GM21390 (cell line): ENCODE measurements at regions not wholly inside any gene's neighbourhood (a gene's known extent, or its start where the extent isn't known, plus 50 kb on each side); places are given as distances from the start of the nearest gene placed in this dataset.

Source experiments
- ATAC-seq: cut with Tn5 transposase; IDR thresholded peaks from one replicate; pipeline ENCODE4 v1.9.1; 2021; ENCODE audit not compliant: unreplicated experiment

GRCh38 chr11:80637571-80637970 lies 1196.7 kb upstream of the TENM4 start:
- ATAC-seq, result no peak

DNA sequence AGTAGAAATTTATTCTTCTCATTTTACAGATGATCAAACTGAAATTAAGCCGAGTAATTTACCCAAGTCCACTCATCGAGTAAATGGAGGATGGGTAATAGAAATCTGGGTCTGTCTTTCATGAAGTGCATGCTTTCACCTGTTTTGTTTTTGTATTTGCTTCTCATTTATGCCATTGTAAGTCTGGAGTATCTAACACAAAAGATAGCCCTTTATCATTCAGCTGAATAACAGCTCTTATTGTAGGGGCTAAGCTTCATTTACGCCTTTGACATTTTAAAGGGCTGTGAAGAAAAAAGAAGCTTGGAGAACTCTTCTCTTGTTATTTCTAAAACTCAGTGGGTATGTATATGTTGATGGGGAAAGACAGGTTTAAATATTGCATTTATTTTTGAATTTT lies 1196.2 kb upstream of the TENM4 start:
- no peak for ATAC-seq

- no peak for ATAC-seq
Observed at GRCh38 chr11:80635178-80635577, 1194.3 kb upstream of the TENM4 start.

- ATAC-seq, result no peak
Observed at GRCh38 chr11:80632691-80633090, 1191.9 kb upstream of the TENM4 start.

DNA sequence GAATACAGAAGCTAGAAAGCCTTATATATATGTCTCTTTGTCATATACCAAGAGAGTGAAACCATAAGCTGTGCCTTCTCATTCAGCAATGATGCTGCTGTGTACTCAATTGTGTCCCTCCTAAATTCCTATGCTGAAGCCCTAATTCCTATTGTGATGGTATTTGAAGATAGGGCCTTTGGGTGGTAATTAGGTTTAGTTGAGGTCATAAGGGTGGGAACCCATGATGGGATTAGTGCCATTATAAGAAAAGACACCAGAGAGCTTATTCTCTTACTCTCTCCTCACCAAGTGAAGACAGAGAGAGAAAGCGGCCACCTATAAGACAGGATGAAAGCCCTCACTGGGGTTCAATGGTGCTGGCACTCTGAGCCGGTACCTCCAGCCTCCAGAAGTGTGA lies 1191.3 kb upstream of the TENM4 start:
- ATAC-seq, result no peak

GRCh38 chr11:80629466-80629865 lies 1188.6 kb upstream of the TENM4 start:
- ATAC-seq, result no peak

- no peak for ATAC-seq
Observed at GRCh38 chr11:80627364-80627763, 1186.5 kb upstream of the TENM4 start.

DNA sequence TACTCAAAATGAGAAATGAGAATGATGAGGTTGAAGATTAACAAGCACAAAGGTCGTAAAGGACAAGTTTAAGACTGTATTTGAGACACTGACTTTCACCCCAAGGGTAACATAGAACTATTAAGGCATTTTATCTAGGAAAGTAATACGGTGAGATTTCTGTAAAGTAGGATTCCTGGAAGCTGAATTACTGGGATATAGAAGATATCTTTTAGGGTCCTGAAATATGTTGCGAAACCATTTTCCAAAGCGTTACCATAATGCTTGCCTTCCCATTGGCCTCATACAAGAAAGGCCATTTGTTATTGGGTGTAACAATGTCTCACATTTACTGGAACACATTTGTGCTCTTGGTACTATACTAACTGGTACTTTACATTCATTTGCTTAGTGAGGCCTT lies 1185.9 kb upstream of the TENM4 start:
- no peak for ATAC-seq

GRCh38 chr11:80625563-80625962 lies 1184.7 kb upstream of the TENM4 start:
- ATAC-seq, result no peak

- ATAC-seq, result no peak
Observed at GRCh38 chr11:80621871-80622270, 1181.0 kb upstream of the TENM4 start.

DNA sequence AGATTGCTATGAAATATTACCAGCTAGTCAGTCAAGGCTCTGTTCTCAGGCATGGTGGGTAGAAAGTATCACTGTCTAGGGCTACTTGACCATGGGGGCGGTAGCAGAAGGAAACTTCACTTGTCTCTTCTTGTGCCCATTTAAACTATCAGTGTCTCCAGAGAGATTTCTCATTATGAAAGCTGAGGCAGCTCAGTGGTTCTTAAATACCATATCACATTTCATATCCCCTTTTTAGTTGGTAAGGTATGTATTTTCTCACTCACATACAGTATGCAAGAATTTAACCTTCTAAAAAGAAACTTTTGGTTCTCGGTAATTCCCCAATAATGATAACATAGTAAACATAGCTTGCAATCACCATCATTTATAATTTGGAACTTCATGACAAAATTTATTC lies 1180.0 kb upstream of the TENM4 start:
- ATAC-seq, result no peak

DNA sequence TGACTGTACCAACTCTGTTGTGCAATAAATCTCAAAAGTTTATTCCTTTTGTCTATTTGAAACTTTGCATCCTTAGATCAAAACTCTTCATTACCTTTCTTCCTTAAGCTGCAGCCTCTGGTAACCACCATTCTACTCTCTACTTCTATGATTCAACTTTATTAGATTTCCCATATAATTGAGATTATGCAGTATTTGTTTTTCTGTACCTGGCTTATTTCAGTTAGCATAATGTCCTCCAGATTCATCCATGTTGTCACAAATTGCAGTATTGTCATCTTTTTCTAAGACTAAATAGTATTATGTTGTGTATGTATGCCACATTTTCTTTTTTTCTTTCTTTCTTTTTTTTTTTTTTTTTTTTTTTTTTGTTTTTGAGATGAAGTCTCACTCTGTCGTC lies 1176.3 kb upstream of the TENM4 start:
- ATAC-seq, result no peak

- no peak for ATAC-seq
Observed at GRCh38 chr11:80616070-80616800, 1175.4 kb upstream of the TENM4 start.

DNA sequence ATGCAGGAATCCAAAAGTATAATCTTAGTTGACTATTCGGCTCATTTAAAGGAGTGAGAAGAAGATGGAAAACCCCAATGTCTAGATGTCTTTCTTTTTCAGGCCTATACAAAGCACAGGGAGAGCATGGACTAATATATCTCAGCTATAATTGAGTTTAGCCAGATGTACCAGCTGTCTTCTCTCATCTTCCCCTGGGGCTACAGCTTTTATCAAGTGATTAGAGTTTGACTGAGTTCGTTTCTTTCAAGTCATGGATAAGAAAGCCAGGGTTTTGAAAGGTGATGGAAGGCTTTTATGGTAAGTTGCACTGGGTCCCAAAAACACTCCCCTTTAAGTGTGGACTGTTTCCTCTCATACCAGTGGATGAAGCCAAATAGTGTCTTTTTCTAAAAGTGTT lies 1172.8 kb upstream of the TENM4 start:
- no peak for ATAC-seq

- ATAC-seq, result no peak
Observed at GRCh38 chr11:80610516-80610915, 1169.7 kb upstream of the TENM4 start.

- ATAC-seq, result no peak
Observed at GRCh38 chr11:80603472-80603871, 1162.6 kb upstream of the TENM4 start.

DNA sequence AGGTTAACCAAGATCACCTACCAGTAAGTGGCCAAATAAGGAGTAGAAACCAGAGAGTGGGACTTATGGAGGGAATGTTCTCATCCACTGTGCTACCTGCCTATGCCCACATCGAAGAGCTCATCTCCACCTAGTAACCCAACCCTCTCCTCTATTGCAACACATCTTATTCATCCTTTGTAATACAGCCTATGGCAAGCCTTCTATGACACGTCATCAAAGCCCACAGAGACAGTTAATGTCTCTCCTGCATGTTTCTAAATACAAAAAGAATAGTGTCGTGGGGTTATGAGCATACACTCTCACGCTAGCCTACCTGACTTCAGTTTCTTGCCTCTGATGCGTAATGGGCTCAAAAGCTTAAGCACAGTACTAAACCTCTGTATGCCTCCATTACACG lies 1158.1 kb upstream of the TENM4 start:
- no peak for ATAC-seq

GRCh38 chr11:80596291-80596810 lies 1155.5 kb upstream of the TENM4 start:
- ATAC-seq, result no peak

DNA sequence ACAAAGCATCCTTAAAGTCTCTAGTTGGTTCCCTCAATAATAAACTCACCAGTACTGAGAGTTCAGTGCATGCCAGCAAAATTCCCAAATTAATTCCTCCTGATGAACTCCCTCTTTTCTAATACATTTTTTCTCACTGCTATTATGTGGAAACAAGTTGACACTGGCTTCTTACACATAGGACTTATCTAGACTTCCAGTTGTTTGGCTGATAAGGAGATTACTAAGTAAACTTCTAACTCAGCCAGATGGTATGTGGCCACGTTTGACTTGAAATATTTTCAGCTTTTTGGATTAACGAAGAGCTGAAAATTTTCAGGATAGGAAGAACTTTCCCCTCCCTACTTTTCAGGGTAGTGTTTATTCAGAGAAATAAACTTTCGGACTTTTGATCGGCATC lies 1154.2 kb upstream of the TENM4 start:
- no peak for ATAC-seq

DNA sequence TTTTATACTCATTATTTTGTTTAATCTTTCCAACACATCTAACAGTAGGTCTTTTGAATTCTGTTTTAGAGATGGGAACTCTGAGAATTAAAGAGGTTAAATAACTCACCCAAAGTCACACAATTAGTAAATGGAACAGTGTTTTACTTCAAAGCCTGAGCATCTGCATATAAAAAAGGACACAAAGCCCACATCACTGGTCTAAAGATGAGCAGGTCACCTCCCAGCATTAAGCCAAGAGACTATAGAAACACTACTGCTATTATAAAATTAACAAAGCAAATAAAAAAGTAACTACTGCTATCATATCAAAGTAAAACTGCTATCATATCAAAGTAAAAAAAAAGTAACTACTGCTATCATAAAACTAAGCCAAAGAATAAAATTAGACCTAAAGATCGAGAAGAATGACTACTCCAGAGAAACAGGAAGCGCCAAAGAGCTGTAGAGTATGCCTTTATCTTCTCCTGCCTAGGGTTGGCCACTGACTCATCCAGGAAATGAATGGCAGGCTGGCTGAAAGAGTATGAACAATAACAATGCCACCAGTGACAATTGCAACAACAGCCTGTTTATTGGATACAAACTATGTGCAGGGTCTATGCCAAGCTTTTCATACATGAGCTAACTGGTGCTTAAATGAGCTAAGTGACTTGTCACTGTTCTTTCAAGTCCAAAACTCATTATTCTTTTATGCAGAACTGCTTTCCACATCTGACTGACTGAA lies 1153.0 kb upstream of the TENM4 start:
- ATAC-seq, result no peak

DNA sequence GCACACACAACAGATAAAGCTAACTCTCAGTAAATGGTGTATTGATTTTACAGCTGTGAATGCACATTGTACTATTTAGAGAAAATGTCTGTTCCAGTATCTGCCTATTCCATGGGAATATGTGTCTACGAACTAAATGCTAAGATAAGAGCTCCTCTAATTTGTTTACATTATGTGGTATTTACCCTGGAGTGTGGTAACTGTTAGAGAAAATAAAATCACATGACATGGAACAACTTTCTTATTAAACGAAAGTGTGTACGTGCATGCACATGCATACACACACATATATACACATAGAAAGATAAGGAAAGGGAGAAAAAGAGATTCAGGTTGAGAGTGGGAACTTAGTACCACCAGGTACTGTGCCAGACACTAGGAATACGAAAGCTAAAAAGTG lies 1151.7 kb upstream of the TENM4 start:
- no peak for ATAC-seq

DNA sequence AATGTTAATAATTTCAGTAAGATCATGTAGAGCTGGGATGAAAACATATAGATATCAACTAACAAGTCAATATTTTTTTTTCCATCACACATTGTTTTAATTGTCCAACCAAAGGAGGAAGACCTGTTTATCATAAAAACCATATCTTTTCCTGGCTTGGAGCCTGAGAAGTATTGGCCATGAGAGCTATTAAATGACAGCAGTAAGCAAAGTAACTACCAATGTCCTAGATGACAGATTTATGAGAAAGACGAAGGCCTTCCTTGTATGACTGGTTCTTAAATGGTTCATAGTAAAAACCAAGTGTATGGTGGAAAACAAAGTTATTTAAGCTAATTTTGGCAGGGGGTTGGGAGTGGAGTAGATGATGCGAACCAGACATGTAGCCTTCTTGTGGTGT lies 1147.1 kb upstream of the TENM4 start:
- ATAC-seq, result no peak

DNA sequence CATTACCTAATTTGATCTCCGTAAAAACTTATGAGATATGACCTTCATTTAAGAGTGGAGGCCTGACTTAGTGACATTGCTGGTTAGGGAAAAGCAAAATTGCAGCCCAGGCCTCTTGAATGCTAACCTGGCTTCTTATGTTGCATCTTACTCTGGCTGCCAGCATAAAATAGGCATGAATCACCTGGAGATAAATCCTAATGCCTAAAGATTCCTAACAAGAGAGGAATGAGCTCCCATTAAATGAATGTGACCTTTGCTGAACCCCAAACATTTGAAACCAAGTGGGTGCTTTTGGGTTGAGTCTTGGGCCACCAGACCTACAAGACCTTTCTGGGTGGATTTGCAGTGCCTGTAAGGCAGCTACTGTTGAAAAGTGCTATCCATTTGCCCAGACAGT lies 1145.6 kb upstream of the TENM4 start:
- no peak for ATAC-seq
